ENCODE measurements at regions not wholly inside any gene's neighbourhood (a gene's known extent, or its start where the extent isn't known, plus 50 kb on each side); places are given as distances from the start of the nearest gene placed in this dataset.
A peak's percentile ranks its signal among the peaks of the same experiment; 100 is the strongest.

GRCh38 chr4:127049526-127049925, 583.2 kb upstream of the INTU start:
- DNase-seq = no peak

GRCh38 chr4:127052742-127053141, 580.0 kb upstream of the INTU start:
- no peak for DNase-seq

DNA sequence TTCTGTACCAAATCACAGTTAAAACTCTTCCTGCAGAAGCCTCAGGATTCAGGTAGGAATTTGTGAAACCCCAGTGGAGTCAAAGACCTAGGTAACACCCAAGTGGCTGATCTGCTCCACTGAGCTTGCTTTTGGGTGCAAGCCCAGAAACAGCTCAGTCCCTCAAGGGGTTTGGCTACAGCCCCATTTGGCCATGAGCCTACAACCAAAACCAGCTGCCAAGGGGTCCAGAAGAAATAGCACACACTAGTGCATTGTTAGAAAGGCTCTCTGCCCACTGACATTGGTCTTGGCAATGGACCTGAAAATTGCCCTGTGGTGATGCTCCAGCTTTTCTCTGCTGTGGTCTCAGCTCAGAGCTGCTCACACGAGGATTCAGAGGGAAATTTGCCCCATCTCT, 577.4 kb upstream of the INTU start:
- no peak for DNase-seq

- DNase-seq = no peak
These were observed 563.1 kb upstream of the INTU start for GRCh38 chr4:127069675-127070074.

GRCh38 chr4:127071443-127071842, 561.3 kb upstream of the INTU start:
- DNase-seq = no peak

DNA sequence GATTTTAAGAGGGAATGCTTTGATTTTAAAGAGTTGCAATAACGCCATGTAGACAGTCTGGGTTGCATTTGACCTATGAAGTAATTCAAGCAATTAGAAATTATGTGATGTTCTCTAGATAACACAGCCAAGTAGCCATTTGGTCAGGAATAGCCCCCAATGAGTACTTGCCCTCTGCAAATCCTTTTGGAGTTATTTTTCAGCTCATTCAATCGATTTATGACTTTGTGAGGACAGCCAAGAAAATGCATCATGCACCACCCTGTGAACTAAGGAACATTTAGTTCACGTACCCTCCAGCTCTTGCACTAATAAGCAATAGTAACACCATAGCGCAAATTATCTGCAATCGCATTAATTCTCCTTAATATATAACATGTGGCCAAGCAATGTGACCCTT, 552.6 kb upstream of the INTU start:
- no peak for DNase-seq

DNA sequence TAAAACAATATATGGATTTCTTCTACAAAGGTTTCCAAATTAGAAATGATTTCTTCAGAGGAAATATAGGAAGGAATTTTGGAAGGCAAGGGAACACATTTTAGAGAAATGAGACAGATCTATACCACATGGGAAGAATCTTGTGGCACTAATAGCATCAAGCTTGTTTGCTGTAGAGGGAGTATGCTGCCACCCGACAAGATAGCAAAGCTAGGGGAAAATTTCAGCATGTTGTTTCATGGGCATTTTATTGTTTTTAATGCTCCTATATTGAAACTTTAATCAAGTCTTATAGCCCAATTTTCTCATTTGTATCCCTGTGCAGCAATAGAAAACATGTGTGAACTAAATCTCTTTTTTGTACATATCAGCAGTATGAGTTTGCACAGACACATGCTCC, 551.7 kb upstream of the INTU start:
- DNase-seq = no peak

DNA sequence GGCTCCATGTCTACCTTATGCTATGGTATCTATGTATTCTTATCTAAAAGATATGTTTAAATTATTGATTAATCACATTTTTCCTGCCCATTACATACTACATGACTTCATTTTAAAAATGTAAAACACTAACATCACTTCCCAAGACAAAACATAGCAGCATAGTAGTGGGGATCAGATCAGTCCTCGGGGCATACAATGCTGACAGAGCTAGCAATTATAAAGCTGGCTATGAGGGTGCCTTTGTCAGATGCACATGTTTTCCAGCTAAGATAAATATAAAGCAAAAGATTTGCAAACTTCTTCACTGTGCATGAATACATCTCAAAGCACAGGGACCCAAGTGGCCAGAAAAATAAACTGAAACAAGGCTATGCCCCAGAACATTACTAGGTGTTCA, 549.8 kb upstream of the INTU start:
- DNase-seq = no peak

GRCh38 chr4:127084666-127085065, 548.1 kb upstream of the INTU start:
- no peak for DNase-seq

- no peak for DNase-seq
These were observed 535.7 kb upstream of the INTU start for GRCh38 chr4:127097061-127097460.

DNA sequence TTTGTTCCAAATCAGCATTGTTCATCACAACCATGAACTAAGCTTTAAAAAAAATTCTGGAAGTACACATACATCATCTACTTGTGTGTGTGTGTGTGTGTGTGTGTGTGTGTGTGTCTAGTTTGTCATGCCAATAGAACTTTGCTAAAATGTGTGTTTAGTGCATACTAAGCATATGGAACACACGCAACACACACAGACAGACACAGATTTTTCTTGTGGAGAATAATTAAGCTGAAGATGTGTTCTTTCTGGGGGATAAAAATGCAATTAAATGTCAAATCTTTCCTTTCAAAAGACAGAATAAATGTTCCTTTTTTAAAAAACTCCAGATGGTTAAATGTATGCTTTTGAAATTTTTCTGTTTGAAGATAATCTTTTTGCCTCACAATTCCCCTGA, 530.4 kb upstream of the INTU start:
- no peak for DNase-seq

- no peak for DNase-seq
These were observed 529.1 kb upstream of the INTU start for GRCh38 chr4:127103681-127104115.

DNA sequence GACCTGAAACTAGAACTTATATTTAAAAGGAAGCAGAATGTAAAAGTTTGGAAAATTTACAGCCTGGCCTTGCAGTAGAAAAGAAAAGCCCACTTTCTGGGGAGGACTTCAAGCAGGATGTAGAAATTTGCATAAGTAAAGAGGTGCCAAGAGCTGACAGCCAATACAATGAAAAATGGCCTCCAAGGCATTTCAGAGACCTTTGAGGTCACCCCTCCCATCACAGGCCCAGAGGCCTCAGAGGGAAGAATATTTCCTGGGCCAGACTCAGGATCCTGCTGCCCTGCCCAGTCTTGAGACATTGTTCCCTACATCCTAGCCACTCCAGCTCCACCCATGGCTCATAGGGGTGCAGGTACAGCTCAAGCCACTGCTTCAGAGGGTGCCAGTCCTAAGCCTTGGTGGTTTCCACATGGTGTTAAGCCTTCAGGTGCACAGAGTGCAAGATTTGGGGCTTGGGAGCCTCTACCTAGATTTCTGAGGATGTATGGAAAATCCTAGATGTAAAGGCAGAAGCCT, 518.9 kb upstream of the INTU start:
- no peak for DNase-seq

DNA sequence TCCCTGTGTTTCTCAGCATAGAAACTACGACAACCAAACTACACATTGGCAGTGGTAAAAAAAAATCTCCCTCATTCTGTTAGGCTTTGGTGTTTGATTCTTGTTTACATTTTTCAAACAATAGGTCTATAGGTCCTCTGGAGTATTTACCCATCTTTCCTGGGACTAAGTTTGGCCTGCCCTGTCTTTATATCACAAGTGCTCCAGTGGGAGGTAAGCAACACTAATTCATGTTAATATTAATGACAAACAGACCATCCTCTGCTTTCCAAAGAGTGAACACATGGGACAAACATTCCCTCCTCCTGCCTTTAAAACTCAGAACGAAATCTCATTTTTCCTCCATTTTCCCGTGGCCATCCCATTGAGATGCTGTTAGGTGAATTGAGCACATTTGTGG, 514.1 kb upstream of the INTU start:
- no peak for DNase-seq

GRCh38 chr4:127120441-127121090, 512.2 kb upstream of the INTU start:
- DNase-seq = no peak

DNA sequence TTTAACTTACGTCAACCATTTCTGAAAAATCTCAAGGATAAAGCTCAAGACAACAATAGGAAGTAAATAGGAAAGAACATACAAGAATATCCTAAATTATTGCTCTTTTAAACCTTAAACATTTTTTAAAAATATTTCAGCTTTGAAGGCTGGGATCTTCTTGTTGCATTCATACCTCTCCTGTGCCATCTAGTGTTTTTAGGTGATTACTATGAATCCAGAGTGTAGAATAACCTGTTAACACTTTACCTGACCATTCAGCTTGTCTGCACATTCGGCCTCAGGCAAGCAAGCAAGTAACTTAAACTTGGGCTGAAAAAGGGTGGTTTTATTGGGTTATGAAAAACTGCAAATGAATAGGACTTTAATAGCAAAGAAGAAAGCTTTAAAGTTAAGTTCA, 507.8 kb upstream of the INTU start:
- peak; percentile 3 to 29 for DNase-seq

GRCh38 chr4:127126718-127127117, 506.0 kb upstream of the INTU start:
- DNase-seq = no peak

- DNase-seq = no peak
These were observed 501.2 kb upstream of the INTU start for GRCh38 chr4:127131527-127131926.

DNA sequence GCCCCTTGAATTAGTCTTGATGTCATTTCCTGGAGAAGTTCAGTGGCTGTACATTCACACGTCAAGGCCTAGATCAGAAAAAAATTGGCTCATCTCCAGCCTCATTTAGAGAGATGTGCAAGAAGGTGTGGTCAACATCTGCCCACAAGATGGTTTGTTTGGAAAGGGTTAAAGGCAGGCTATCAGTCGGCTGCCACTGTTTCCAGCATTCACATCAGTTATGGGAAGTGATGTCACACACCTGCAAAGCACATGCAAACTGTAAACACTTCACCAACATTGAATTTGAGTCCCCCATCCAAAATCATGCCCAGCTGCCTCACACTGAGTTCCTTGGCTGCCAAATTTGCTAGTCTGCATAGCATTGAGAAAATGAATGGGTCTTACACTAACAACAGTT, 498.3 kb upstream of the INTU start:
- no peak for DNase-seq

- no peak for DNase-seq
These were observed 494.2 kb upstream of the INTU start for GRCh38 chr4:127138586-127138985.

GRCh38 chr4:127139788-127140286, 492.9 kb upstream of the INTU start:
- no peak for DNase-seq

DNA sequence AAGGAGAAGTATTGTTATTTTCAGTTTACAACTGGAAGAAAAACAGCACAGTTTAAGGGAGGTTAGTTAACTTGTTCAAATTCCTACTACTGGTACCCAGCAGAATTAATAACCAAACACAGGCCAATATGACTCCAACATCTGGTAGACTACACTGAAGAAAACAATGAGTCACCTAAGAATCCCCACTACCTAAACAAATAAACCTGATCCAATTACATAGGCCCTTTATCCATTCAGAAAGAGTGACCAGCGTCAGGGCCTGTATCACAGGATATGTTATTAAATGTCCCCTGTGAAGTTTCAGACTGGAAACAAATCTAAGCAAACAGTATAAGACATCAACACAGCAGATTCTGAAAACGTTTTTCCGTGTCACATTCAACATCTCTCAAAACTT, 492.5 kb upstream of the INTU start:
- DNase-seq = no peak

GRCh38 chr4:127141856-127142255, 490.9 kb upstream of the INTU start:
- DNase-seq = no peak

DNA sequence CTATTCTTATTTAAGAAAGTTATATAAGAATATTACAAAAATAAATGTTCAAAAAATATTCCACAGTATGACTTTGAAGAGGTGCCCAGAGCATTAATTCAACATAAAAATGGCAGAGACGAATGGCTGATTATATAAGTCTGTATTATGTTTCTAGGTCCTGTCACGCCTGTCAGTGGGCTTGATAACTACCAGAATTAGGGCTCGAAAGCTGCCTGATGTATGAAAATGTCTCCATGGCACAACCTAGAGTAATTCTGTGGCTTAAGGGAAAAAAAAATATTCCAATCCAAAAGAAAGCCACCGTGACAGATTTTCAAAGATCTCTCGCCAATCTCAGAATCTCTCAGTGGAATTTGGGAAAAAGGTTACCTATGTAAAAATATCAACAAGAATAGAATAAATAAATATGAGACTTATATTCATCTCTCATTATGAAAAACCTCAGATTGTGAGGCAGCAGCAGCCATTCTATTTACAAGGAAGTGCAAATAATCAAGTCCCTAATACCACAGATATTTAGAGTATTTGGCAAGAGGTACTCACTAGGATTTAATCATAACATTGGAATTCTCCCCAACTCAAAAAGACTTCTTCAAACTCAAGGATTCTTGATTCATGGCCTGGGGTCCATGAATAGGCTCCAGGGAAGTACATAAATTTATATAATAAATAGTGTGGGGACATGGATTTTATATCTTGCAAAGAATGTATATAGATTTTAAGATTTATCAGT, 489.1 kb upstream of the INTU start:
- no peak for DNase-seq

All from Kasumi-1 (cell line).